ENCODE measurements at regions not wholly inside any gene's neighbourhood (a gene's known extent, or its start where the extent isn't known, plus 50 kb on each side); places are given as distances from the start of the nearest gene placed in this dataset.
A peak's percentile ranks its signal among the peaks of the same experiment; 100 is the strongest.

GRCh38 chr7:110076194-110076593 lies 1014.7 kb upstream of the LRRN3 start:
- no peak overlapping the region for H3K27ac ChIP-seq (replicated peaks)
- no peak for TF ChIP-seq POLR2AphosphoS5 (IDR thresholded peaks at IDR 0.05; ENCODE audit: low read depth)
- TF ChIP-seq SPI1 (IDR thresholded peaks at IDR 0.05; ENCODE audit: borderline replicate concordance, low read depth), result no peak
- TF ChIP-seq, protein P1, sequence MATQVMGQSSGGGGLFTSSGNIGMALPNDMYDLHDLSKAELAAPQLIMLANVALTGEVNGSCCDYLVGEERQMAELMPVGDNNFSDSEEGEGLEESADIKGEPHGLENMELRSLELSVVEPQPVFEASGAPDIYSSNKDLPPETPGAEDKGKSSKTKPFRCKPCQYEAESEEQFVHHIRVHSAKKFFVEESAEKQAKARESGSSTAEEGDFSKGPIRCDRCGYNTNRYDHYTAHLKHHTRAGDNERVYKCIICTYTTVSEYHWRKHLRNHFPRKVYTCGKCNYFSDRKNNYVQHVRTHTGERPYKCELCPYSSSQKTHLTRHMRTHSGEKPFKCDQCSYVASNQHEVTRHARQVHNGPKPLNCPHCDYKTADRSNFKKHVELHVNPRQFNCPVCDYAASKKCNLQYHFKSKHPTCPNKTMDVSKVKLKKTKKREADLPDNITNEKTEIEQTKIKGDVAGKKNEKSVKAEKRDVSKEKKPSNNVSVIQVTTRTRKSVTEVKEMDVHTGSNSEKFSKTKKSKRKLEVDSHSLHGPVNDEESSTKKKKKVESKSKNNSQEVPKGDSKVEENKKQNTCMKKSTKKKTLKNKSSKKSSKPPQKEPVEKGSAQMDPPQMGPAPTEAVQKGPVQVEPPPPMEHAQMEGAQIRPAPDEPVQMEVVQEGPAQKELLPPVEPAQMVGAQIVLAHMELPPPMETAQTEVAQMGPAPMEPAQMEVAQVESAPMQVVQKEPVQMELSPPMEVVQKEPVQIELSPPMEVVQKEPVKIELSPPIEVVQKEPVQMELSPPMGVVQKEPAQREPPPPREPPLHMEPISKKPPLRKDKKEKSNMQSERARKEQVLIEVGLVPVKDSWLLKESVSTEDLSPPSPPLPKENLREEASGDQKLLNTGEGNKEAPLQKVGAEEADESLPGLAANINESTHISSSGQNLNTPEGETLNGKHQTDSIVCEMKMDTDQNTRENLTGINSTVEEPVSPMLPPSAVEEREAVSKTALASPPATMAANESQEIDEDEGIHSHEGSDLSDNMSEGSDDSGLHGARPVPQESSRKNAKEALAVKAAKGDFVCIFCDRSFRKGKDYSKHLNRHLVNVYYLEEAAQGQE (IDR thresholded peaks at IDR 0.05; ENCODE audit: insufficient replicate concordance, low read depth), result no peak
- H3K27me3 ChIP-seq (ENCODE audit: insufficient read depth, poor library complexity, severe bottlenecking), result no peaks in the 10 kb centered on the region
- DNase-seq (ENCODE audit: low read depth in 1 of 2, low spot score in 1 of 2), result no peak
- H3K4me3 ChIP-seq (replicated peaks; ENCODE audit: insufficient read depth, low read length), result no peak overlapping the region

DNA sequence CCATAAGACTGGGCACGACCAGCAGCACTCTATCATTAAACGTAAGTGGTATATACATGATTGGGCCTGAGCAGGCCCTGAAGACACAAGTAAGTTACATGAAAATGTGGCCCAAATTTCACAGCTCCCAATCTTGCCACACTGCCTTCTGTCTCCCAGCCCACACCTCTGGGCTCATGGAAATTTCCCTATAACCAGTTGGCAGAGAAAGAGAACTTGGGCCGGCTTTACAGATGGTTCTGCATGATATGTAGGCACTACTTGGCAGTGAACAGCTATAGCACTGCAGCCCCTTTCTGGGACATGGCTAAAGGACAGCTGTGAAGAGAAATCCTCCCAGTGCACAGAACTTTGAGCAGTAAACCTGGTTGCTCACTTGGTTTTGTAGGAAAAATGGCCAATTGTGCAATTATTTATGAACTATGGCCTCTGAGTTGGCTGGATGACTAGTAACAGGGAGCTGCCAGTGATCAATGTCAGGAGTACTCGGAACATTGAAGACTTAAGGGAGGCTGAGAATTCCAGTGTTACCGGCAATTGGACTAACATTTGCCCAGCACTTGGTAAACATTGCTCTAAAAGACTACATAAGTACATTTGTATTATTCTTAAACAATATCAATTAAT lies 1006.6 kb upstream of the LRRN3 start:
- Histone ChIP-seq H3K4me3 (replicated peaks; ENCODE audit: insufficient read depth, low read length) (no peak overlapping the region), H3K27ac (replicated peaks) (no peak overlapping the region), H3K27me3 (ENCODE audit: insufficient read depth, poor library complexity, severe bottlenecking) (no peaks in the 10 kb centered on the region)
- TF ChIP-seq, protein P1 (IDR thresholded peaks at IDR 0.05; ENCODE audit: insufficient replicate concordance, low read depth), result no peak
- TF ChIP-seq GABPA (IDR thresholded peaks at IDR 0.05; ENCODE audit: low read depth), result no peak
- no peak for TF ChIP-seq CTCF (IDR thresholded peaks at IDR 0.05; ENCODE audit: insufficient read depth, low read length)
- TF ChIP-seq SPI1 (IDR thresholded peaks at IDR 0.05; ENCODE audit: borderline replicate concordance, low read depth), result no peak
- TF ChIP-seq POLR2AphosphoS5 (IDR thresholded peaks at IDR 0.05; ENCODE audit: low read depth), result no peak
- no peak for DNase-seq (ENCODE audit: low read depth in 1 of 2, low spot score in 1 of 2)

DNA sequence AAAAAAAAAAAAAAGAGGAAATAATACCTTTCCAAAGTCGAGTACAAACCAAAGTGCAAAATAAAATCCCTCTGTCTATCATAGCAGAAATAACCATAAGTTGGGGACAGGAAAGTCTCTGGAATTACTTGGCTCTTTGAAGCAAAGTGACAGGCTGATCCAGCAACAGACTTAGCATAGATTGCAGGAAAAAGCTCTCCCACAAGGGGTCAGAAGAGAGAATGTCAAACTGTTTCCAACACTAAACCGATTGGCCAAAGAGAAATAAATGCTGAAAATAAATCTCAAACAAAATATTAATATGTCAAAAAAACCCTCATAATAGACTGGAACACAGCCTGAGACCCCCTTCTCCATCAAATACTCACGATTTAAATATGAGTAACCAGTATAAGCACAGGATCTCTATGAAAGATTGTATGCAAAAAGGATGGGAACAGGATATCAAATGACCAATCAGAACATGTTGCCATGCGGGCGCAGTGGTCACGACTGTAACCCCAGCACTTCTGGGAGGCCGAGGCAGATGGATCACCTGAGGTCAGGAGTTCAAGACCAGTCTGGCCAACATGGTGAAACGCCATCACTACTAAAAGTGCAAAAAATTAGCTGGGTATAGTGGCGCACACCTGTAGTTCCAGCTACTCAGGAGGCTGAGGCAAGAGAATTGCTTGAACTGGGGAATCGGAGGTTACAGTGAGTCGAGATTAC lies 1000.7 kb upstream of the LRRN3 start:
- Histone ChIP-seq H3K27me3 (ENCODE audit: insufficient read depth, poor library complexity, severe bottlenecking) (no peaks in the 10 kb centered on the region), H3K4me3 (replicated peaks; ENCODE audit: insufficient read depth, low read length) (no peak overlapping the region), H3K27ac (replicated peaks) (no peak overlapping the region)
- TF ChIP-seq CTCF (IDR thresholded peaks at IDR 0.05; ENCODE audit: insufficient read depth, low read length), result peak; percentile 6
- TF ChIP-seq, protein P1 (IDR thresholded peaks at IDR 0.05; ENCODE audit: insufficient replicate concordance, low read depth), result no peak
- peak in 1 of 2 experiments; percentile 7 for DNase-seq (ENCODE audit: low read depth in 1 of 2, low spot score in 1 of 2)

All from HL-60 (cell line).